Activated CD4-positive, alpha-beta memory T cell treated with anti-CD3 and anti-CD28 coated beads for 36 hours (primary cell): ENCODE measurements at regions not wholly inside any gene's neighbourhood (a gene's known extent, or its start where the extent isn't known, plus 50 kb on each side); places are given as distances from the start of the nearest gene placed in this dataset.

Source experiments
- CTCF ChIA-PET: fragments of 350-600 bp; sonication (Branson Sonifier 250); formaldehyde crosslinking; loops from one replicate; lab custom pipeline; 2021; ENCODE audit warnings: antibody characterized with exemption, inconsistent platforms; lab: Charles Lee
- POLR2A ChIA-PET: fragments of 350-600 bp; sonication (Branson Sonifier 250); formaldehyde crosslinking; loops from one replicate; lab custom pipeline; 2021; ENCODE audit warnings: antibody characterized with exemption; lab: Charles Lee
- DNase-seq: peaks from one replicate; pipeline ENCODE4 v3.0.0-alpha.2; 2020
- H3K27ac Mint-ChIP-seq: one replicate; pipeline ENCODE4 v1.8.0; 2021; ENCODE audit warnings: mixed read lengths
- H3K27me3 Mint-ChIP-seq: one replicate; pipeline ENCODE4 v1.8.0; 2021; ENCODE audit warnings: mixed read lengths
- H3K36me3 Mint-ChIP-seq: one replicate; pipeline ENCODE4 v1.8.0; 2021; ENCODE audit warnings: mixed read lengths
- H3K4me1 Mint-ChIP-seq: one replicate; pipeline ENCODE4 v1.8.0; 2021; ENCODE audit warnings: low read depth, mixed read lengths
- H3K4me3 Mint-ChIP-seq: one replicate; pipeline ENCODE4 v1.8.0; 2021; ENCODE audit warnings: mild to moderate bottlenecking, mixed read lengths
- H3K9me3 Mint-ChIP-seq: one replicate; pipeline ENCODE4 v1.8.0; 2021; ENCODE audit warnings: mixed read lengths
- intact Hi-C: fragments of 100-400 bp; cut with micrococcal nuclease; formaldehyde crosslinking; loops from one replicate; pipeline ENCODE4 v1.15.1; 2023

- intact Hi-C loops, result no loop called here
- Mint-ChIP-seq H3K36me3 (no peaks in the 10 kb centered on the region), H3K9me3 (peaks cover 9% of the 10 kb centered on the region), H3K4me1 (no peaks in the 10 kb centered on the region), H3K27me3 (no peaks in the 10 kb centered on the region), H3K4me3 (no peak overlapping the region), H3K27ac (no peak overlapping the region)
- ChIA-PET CTCF (no interaction called here), POLR2A (no interaction called here)
- DNase-seq, result no peak
Observed at GRCh38 chr4:31998807-31999206, 1278.6 kb downstream of the PCDH7 start.

GRCh38 chr4:31999848-32000247, 1279.7 kb downstream of the PCDH7 start:
- no peak for DNase-seq
- intact Hi-C loops, result no loop called here
- Mint-ChIP-seq H3K9me3 (peaks cover 9% of the 10 kb centered on the region), H3K27me3 (no peaks in the 10 kb centered on the region), H3K4me3 (no peak overlapping the region), H3K27ac (no peak overlapping the region), H3K36me3 (no peaks in the 10 kb centered on the region), H3K4me1 (no peaks in the 10 kb centered on the region)
- ChIA-PET CTCF (no interaction called here), POLR2A (no interaction called here)

GRCh38 chr4:32000846-32001488, 1280.8 kb downstream of the PCDH7 start:
- intact Hi-C loops, result no loop called here
- CTCF ChIA-PET, result no interaction called here

GRCh38 chr4:32002037-32002747, 1282.0 kb downstream of the PCDH7 start:
- H3K27ac Mint-ChIP-seq, result no peak overlapping the region
- ChIA-PET POLR2A (no interaction called here), CTCF (no interaction called here)
- DNase-seq, result no peak
- no peak overlapping the region for H3K4me3 Mint-ChIP-seq
- no peaks in the 10 kb centered on the region for H3K36me3 Mint-ChIP-seq
- peaks cover 12% of the 10 kb centered on the region for H3K9me3 Mint-ChIP-seq
- no peaks in the 10 kb centered on the region for H3K27me3 Mint-ChIP-seq
- H3K4me1 Mint-ChIP-seq, result no peaks in the 10 kb centered on the region
- intact Hi-C loops, result no loop called here

More at GRCh38 chr4:32000846-32001488, 1280.8 kb downstream of the PCDH7 start:
- H3K4me1 Mint-ChIP-seq, result no peaks in the 10 kb centered on the region
- no peak overlapping the region for H3K4me3 Mint-ChIP-seq
- POLR2A ChIA-PET, result no interaction called here
- peaks cover 12% of the 10 kb centered on the region for H3K9me3 Mint-ChIP-seq
- no peaks in the 10 kb centered on the region for H3K27me3 Mint-ChIP-seq
- no peak for DNase-seq
- H3K36me3 Mint-ChIP-seq, result no peaks in the 10 kb centered on the region
- H3K27ac Mint-ChIP-seq, result no peak overlapping the region

GRCh38 chr4:32003548-32003947, 1283.4 kb downstream of the PCDH7 start:
- intact Hi-C loops, result no loop called here
- no peaks in the 10 kb centered on the region for H3K27me3 Mint-ChIP-seq
- no peak for DNase-seq
- no peaks in the 10 kb centered on the region for H3K4me1 Mint-ChIP-seq
- ChIA-PET CTCF (no interaction called here), POLR2A (no interaction called here)
- H3K9me3 Mint-ChIP-seq, result peaks cover 10% of the 10 kb centered on the region
- no peak overlapping the region for H3K27ac Mint-ChIP-seq
- H3K4me3 Mint-ChIP-seq, result no peak overlapping the region
- no peaks in the 10 kb centered on the region for H3K36me3 Mint-ChIP-seq

- Mint-ChIP-seq H3K9me3 (peaks cover 20% of the 10 kb centered on the region), H3K27me3 (no peaks in the 10 kb centered on the region), H3K4me1 (no peaks in the 10 kb centered on the region), H3K36me3 (no peaks in the 10 kb centered on the region), H3K4me3 (no peak overlapping the region), H3K27ac (no peak overlapping the region)
- ChIA-PET CTCF (no interaction called here), POLR2A (no interaction called here)
- DNase-seq, result no peak
- intact Hi-C loops, result no loop called here
Observed at GRCh38 chr4:32010221-32010620, 1290.1 kb downstream of the PCDH7 start.

GRCh38 chr4:32022071-32022470, 1301.9 kb downstream of the PCDH7 start:
- ChIA-PET CTCF (no interaction called here), POLR2A (no interaction called here)
- H3K27ac Mint-ChIP-seq, result no peak overlapping the region
- peaks cover 16% of the 10 kb centered on the region for H3K9me3 Mint-ChIP-seq
- intact Hi-C loops, result no loop called here
- H3K27me3 Mint-ChIP-seq, result no peaks in the 10 kb centered on the region
- H3K4me1 Mint-ChIP-seq, result no peaks in the 10 kb centered on the region
- DNase-seq, result no peak
- H3K36me3 Mint-ChIP-seq, result no peaks in the 10 kb centered on the region
- no peak overlapping the region for H3K4me3 Mint-ChIP-seq

- ChIA-PET CTCF (no interaction called here), POLR2A (no interaction called here)
- DNase-seq, result no peak
- H3K9me3 Mint-ChIP-seq, result peaks cover 18% of the 10 kb centered on the region
- H3K36me3 Mint-ChIP-seq, result no peaks in the 10 kb centered on the region
- no peak overlapping the region for H3K4me3 Mint-ChIP-seq
- intact Hi-C loops, result no loop called here
- H3K4me1 Mint-ChIP-seq, result no peaks in the 10 kb centered on the region
- H3K27ac Mint-ChIP-seq, result no peak overlapping the region
- H3K27me3 Mint-ChIP-seq, result no peaks in the 10 kb centered on the region
Observed at GRCh38 chr4:32025851-32026459, 1305.8 kb downstream of the PCDH7 start.

- Mint-ChIP-seq H3K27ac (no peak overlapping the region), H3K4me1 (no peaks in the 10 kb centered on the region), H3K36me3 (no peaks in the 10 kb centered on the region), H3K27me3 (no peaks in the 10 kb centered on the region), H3K9me3 (peaks cover 18% of the 10 kb centered on the region), H3K4me3 (no peak overlapping the region)
- DNase-seq, result no peak
- POLR2A ChIA-PET, result no interaction called here
- intact Hi-C loops, result no loop called here
- CTCF ChIA-PET, result no interaction called here
Observed at GRCh38 chr4:32030406-32030805, 1310.2 kb downstream of the PCDH7 start.

GRCh38 chr4:32031026-32031425, 1310.9 kb downstream of the PCDH7 start:
- POLR2A ChIA-PET, result no interaction called here
- CTCF ChIA-PET, result no interaction called here
- no peak overlapping the region for H3K27ac Mint-ChIP-seq
- H3K9me3 Mint-ChIP-seq, result peaks cover 13% of the 10 kb centered on the region
- H3K4me3 Mint-ChIP-seq, result no peak overlapping the region
- no peak for DNase-seq
- H3K36me3 Mint-ChIP-seq, result no peaks in the 10 kb centered on the region
- H3K4me1 Mint-ChIP-seq, result no peaks in the 10 kb centered on the region
- no peaks in the 10 kb centered on the region for H3K27me3 Mint-ChIP-seq
- intact Hi-C loops, result no loop called here

- ChIA-PET CTCF (no interaction called here), POLR2A (no interaction called here)
- Mint-ChIP-seq H3K36me3 (no peaks in the 10 kb centered on the region), H3K27ac (no peak overlapping the region), H3K4me3 (no peak overlapping the region), H3K9me3 (peaks cover 12% of the 10 kb centered on the region), H3K4me1 (no peaks in the 10 kb centered on the region), H3K27me3 (no peaks in the 10 kb centered on the region)
- intact Hi-C loops, result no loop called here
- no peak for DNase-seq
Observed at GRCh38 chr4:32032136-32032672, 1312.0 kb downstream of the PCDH7 start.

GRCh38 chr4:32037399-32037798, 1317.2 kb downstream of the PCDH7 start:
- Mint-ChIP-seq H3K9me3 (peaks cover 6% of the 10 kb centered on the region), H3K36me3 (no peaks in the 10 kb centered on the region), H3K4me1 (no peaks in the 10 kb centered on the region), H3K27ac (no peak overlapping the region), H3K4me3 (no peak overlapping the region), H3K27me3 (no peaks in the 10 kb centered on the region)
- intact Hi-C loops, result no loop called here
- CTCF ChIA-PET, result no interaction called here
- POLR2A ChIA-PET, result no interaction called here
- DNase-seq, result no peak
